Spleen (tissue), 11 donors: ENCODE measurements at regions not wholly inside any gene's neighbourhood (a gene's known extent, or its start where the extent isn't known, plus 50 kb on each side); places are given as distances from the start of the nearest gene placed in this dataset.
"Not testable (repeated sequence)": the region's sequence is repeated elsewhere in the genome, so short reads cannot be mapped to it uniquely, and the experiment has no call there.

Source experiments
- DNase-seq: peaks from one replicate; pipeline ENCODE4 v3.0.0-alpha.2; 2020
- H3K27ac ChIP-seq, 8 donors: fragments of 200-600 bp; sonication (generic) in 7 of 8; 1 replicate in 4 of 8; 2 replicates in 4 of 8; pipeline versions ENCODE4 v1.5.0 to v1.8.0; 2016 to 2021; ENCODE audit warnings: inconsistent platforms in 4 of 8, mild to moderate bottlenecking in 4 of 8, moderate library complexity in 1 of 8
- H3K27me3 ChIP-seq, 7 donors: fragments of 200-600 bp; sonication (generic) in 6 of 7; replicated peaks in 1 of 7; 1 replicate in 4 of 7; 2 replicates in 3 of 7; pipeline versions ENCODE4 v1.5.0 to v1.8.0; 2016 to 2021; ENCODE audit warnings: inconsistent platforms in 3 of 7, mild to moderate bottlenecking in 1 of 7
- H3K36me3 ChIP-seq, 6 donors: fragments of 200-600 bp; sonication (generic) in 5 of 6; 1 replicate in 4 of 6; 2 replicates in 2 of 6; pipeline versions ENCODE4 v1.5.0 to v1.8.0; 2016 to 2021; ENCODE audit warnings: inconsistent platforms in 2 of 6
- H3K4me1 ChIP-seq, 6 donors: fragments of 200-600 bp; sonication (generic) in 5 of 6; 1 replicate in 3 of 6; 2 replicates in 3 of 6; pipeline versions ENCODE4 v1.5.0 to v1.8.0; 2016 to 2021; ENCODE audit warnings: inconsistent platforms in 3 of 6
- H3K4me3 ChIP-seq, 8 donors: fragments of 200-600 bp; sonication (generic) in 7 of 8; 1 replicate in 4 of 8; 2 replicates in 4 of 8; pipeline versions ENCODE4 v1.5.0 to v1.8.0; 2016 to 2021; ENCODE audit warnings: inconsistent platforms in 4 of 8, mild to moderate bottlenecking in 4 of 8, moderate library complexity in 2 of 8
- H3K9me3 ChIP-seq, 8 donors: fragments of 200-600 bp; sonication (generic) in 7 of 8; 1 replicate in 4 of 8; 2 replicates in 4 of 8; pipeline versions ENCODE4 v1.5.0 to v1.8.0; 2016 to 2021; ENCODE audit warnings: inconsistent platforms in 4 of 8
- CTCF ChIP-seq, 11 experiments: fragments of 200-600 bp in 7 of 11; fragments of 450-650 bp in 4 of 11; sonication (generic) in 4 of 11; IDR thresholded peaks in 8 of 11; conservative IDR thresholded peaks in 3 of 11; 1 replicate in 7 of 11; 2 replicates in 4 of 11; pipeline versions ENCODE4 v1.4.0 to v1.8.0; 2016 to 2021; ENCODE audit warnings: antibody characterized with exemption in 11 of 11, inconsistent platforms in 4 of 11, mild to moderate bottlenecking in 1 of 11
- POLR2A ChIP-seq, 3 donors: fragments of 450-650 bp; IDR thresholded peaks; one replicate each; pipeline ENCODE4 v1.5.1; 2017; ENCODE audit warnings: antibody characterized with exemption in 3 of 3, mild to moderate bottlenecking in 1 of 3
- POLR2AphosphoS5 ChIP-seq, 3 donors: sonication (generic); formaldehyde crosslinking; IDR thresholded peaks; one replicate each; pipeline ENCODE4 v1.5.1; 2017; ENCODE audit warnings: antibody characterized with exemption in 3 of 3
- WGBS, 5 donors: extraction: QIAGEN DNeasy Blood & Tissue Kit in 3 of 5; methylation state at CpG; one replicate each; pipeline versions ENCODE4 v1.1.5 to v1.1.7; 2013 to 2018; 5-methylcytosine and 5-hydroxymethylcytosine counted together
- intact Hi-C: fragments of 100-400 bp; cut with DNase I; formaldehyde crosslinking; loops from one replicate; pipeline ENCODE4 v1.15.0; 2023; ENCODE audit warnings: low total_unique reads
- donor health status: healthy with polysubstance abuse.
- donor health status: DM: no; HTN: no; CAD: no; lungs with moderate emphysema.
- donor health status: DM: no; HTN: no; CAD: no.
- donor health status: Bipolar disorder and iron deficiency.
- donor health status: healthy.
- donor health status: DM: no; HTN: no; CAD: no.
- donor health status: DM: yes; HTN: yes; CAD: no.

GRCh38 chr9:84072621-84073180 is 92.1 kb downstream of the RMI1 start:
- Histone ChIP-seq H3K27ac (peak overlapping the region in 6 of 8 donors; percentile 1 to 59 (median 34)), H3K4me3 (no peak overlapping the region), H3K36me3 (no peaks in the 10 kb centered on the region), H3K27me3 (no peaks in the 10 kb centered on the region), H3K9me3 (peaks cover 0 to 4% (median 0%) of the 10 kb centered on the region in 8 donors), H3K4me1 (no peaks in the 10 kb centered on the region)
- TF ChIP-seq POLR2AphosphoS5 (IDR thresholded peaks at IDR 0.05) (peak in 1 of 3 donors; percentile 38), POLR2A (IDR thresholded peaks at IDR 0.05) (no peak)
- WGBS, 5 donors = 47 to 86% (median 72%) methylated on average over 3 of the region's 3 CpGs
- intact Hi-C loops = no loop called here
- DNase-seq = no peak

- H3K27me3 ChIP-seq = no peaks in the 10 kb centered on the region
- intact Hi-C loops = no loop called here
- no peaks in the 10 kb centered on the region for H3K36me3 ChIP-seq
- TF ChIP-seq POLR2AphosphoS5 (IDR thresholded peaks at IDR 0.05) (no peak), CTCF (IDR thresholded peaks at IDR 0.05 in 8 of 11, conservative IDR thresholded peaks at IDR 0.05 in 3 of 11) (no peak), POLR2A (IDR thresholded peaks at IDR 0.05) (no peak)
- DNase-seq = no peak
- no peaks in the 10 kb centered on the region for H3K4me1 ChIP-seq
- no peak overlapping the region for H3K27ac ChIP-seq
- no peak overlapping the region for H3K4me3 ChIP-seq
- H3K9me3 ChIP-seq = peaks cover 0 to under 1% (median 0%) of the 10 kb centered on the region in 8 donors
Measured at GRCh38 chr9:84075004-84075403, 94.4 kb downstream of the RMI1 start.

GRCh38 chr9:84076384-84076783 is 95.8 kb downstream of the RMI1 start:
- H3K27ac ChIP-seq = no peak overlapping the region
- intact Hi-C loops = no loop called here
- TF ChIP-seq CTCF (IDR thresholded peaks at IDR 0.05 in 8 of 11, conservative IDR thresholded peaks at IDR 0.05 in 3 of 11) (no peak), POLR2AphosphoS5 (IDR thresholded peaks at IDR 0.05) (no peak), POLR2A (IDR thresholded peaks at IDR 0.05) (no peak)
- no peaks in the 10 kb centered on the region for H3K27me3 ChIP-seq
- no peaks in the 10 kb centered on the region for H3K36me3 ChIP-seq
- no peak overlapping the region for H3K4me3 ChIP-seq
- peaks cover 0 to 4% (median 0%) of the 10 kb centered on the region in 6 donors for H3K4me1 ChIP-seq
- no peak for DNase-seq
- H3K9me3 ChIP-seq = no peaks in the 10 kb centered on the region
- 82 to 100% (median 92%) methylated on average over 1 of the region's 1 CpG for whole genome bisulfite sequencing, 5 donors

GRCh38 chr9:84077816-84078215 is 97.2 kb downstream of the RMI1 start:
- WGBS, 5 donors = 49 to 71% (median 58%) methylated on average over 1 of the region's 1 CpG
- intact Hi-C loops, H3K27ac ChIP-seq, H3K4me1 ChIP-seq, H3K9me3 ChIP-seq, H3K4me3 ChIP-seq, DNase-seq, H3K36me3 ChIP-seq, H3K27me3 ChIP-seq: not testable (repeated sequence)

- Histone ChIP-seq H3K9me3 (no peaks in the 10 kb centered on the region), H3K27me3 (no peaks in the 10 kb centered on the region), H3K36me3 (no peaks in the 10 kb centered on the region), H3K4me1 (peaks cover 0 to 4% (median 0%) of the 10 kb centered on the region in 6 donors), H3K27ac (peak overlapping the region in 2 of 8 donors; percentile 25 to 51), H3K4me3 (no peak overlapping the region)
- TF ChIP-seq POLR2AphosphoS5 (IDR thresholded peaks at IDR 0.05) (no peak), CTCF (IDR thresholded peaks at IDR 0.05 in 8 of 11, conservative IDR thresholded peaks at IDR 0.05 in 3 of 11) (no peak), POLR2A (IDR thresholded peaks at IDR 0.05) (no peak)
- intact Hi-C loops = no loop called here
- WGBS, 5 donors = 30 to 57% (median 51%) methylated on average over 3 to 4 of the region's 4 CpGs
- DNase-seq = no peak
Measured at GRCh38 chr9:84079994-84080393, 99.4 kb downstream of the RMI1 start.
